ENCODE measurements at regions not wholly inside any gene's neighbourhood (a gene's known extent, or its start where the extent isn't known, plus 50 kb on each side); places are given as distances from the start of the nearest gene placed in this dataset.
A peak's percentile ranks its signal among the peaks of the same experiment; 100 is the strongest.

DNA sequence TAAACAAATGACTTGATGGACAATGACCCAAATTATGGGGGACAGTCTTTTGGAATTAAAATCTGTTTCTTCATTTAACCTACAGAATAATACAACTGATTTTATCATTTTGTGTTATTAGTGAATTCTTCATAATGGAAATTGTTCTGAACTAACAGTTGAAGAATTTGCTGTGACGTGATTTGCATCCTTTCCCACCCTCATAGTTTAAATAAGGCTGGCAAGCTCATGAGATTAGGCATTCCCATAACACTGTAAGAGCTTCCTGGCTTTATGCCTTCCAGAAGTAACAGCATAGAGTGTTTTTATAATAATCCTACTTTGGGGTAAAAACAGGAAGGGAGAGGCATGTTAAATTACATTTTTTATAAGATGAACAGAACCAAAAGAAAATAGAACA, 95.7 kb downstream of the ATP6V1G3 start:
- DNase-seq (ENCODE audit: low read depth in 2 of 2): peak; percentile 92 to 95
- TF ChIP-seq, protein P1, sequence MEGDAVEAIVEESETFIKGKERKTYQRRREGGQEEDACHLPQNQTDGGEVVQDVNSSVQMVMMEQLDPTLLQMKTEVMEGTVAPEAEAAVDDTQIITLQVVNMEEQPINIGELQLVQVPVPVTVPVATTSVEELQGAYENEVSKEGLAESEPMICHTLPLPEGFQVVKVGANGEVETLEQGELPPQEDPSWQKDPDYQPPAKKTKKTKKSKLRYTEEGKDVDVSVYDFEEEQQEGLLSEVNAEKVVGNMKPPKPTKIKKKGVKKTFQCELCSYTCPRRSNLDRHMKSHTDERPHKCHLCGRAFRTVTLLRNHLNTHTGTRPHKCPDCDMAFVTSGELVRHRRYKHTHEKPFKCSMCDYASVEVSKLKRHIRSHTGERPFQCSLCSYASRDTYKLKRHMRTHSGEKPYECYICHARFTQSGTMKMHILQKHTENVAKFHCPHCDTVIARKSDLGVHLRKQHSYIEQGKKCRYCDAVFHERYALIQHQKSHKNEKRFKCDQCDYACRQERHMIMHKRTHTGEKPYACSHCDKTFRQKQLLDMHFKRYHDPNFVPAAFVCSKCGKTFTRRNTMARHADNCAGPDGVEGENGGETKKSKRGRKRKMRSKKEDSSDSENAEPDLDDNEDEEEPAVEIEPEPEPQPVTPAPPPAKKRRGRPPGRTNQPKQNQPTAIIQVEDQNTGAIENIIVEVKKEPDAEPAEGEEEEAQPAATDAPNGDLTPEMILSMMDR (IDR thresholded peaks at IDR 0.05; ENCODE audit: low read depth, low read length): no peak

DNA sequence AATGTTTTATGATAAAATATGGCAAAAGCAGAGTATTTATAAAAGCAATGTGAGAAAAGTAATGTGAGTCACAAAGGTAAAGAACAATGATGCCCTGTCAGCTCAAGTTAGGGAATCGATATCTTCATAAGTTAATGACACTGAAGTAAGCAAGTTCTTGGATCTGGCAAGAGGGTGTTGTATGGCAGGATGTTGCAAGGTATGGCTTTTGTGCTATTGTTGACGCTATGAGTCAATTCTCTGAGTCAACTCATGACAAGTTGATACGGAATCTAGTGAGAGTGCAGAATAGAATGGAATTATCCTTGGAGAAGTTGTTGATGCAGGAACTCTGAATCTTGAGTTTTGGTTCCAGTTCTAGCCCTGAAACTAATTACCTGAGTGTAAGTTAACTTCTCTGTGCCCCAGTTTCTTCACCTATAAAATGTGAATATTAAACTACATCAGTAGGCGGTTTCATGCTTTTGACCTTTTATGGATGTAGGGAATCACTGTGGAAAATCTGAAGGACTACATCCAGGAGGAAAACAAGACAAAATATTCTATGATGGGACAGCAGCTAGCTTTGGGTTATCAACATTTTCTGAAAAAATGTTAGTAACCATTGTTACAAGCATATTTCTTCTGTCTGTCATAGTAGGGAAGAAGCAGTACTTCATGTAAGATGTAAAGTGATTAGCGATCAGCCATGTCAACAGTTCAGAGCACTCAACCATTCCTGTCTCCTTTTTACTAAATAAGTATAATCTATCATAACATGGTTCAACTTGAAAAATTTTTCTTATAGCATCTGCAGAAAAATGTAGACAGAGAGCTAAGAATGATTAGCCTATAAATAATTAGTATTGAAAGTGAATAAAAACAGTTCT, 96.9 kb downstream of the ATP6V1G3 start:
- DNase-seq (ENCODE audit: low read depth in 2 of 2): peak; percentile 91 to 98

More for the DNA sequence above, 95.7 kb downstream of the ATP6V1G3 start:
- H3K4me3 ChIP-seq (replicated peaks in 1 of 2; ENCODE audit: low read depth in 2 of 2, low read length in 2 of 2): no peak overlapping the region

GRCh38 chr1:198440842-198441241, 99.6 kb downstream of the ATP6V1G3 start:
- H3K4me3 ChIP-seq (replicated peaks in 1 of 2; ENCODE audit: low read depth in 2 of 2, low read length in 2 of 2): no peak overlapping the region
- TF ChIP-seq, protein P1 (IDR thresholded peaks at IDR 0.05; ENCODE audit: low read depth, low read length): no peak
- DNase-seq (ENCODE audit: low read depth in 2 of 2): no peak

More for the DNA sequence above, 96.9 kb downstream of the ATP6V1G3 start:
- H3K4me3 ChIP-seq (replicated peaks in 1 of 2; ENCODE audit: low read depth in 2 of 2, low read length in 2 of 2): no peak overlapping the region
- TF ChIP-seq, protein P1 (IDR thresholded peaks at IDR 0.05; ENCODE audit: low read depth, low read length): no peak

- TF ChIP-seq, protein P1 (IDR thresholded peaks at IDR 0.05; ENCODE audit: low read depth, low read length): no peak
- no peak overlapping the region for H3K4me3 ChIP-seq (replicated peaks in 1 of 2; ENCODE audit: low read depth in 2 of 2, low read length in 2 of 2)
- DNase-seq (ENCODE audit: low read depth in 2 of 2): peak; percentile 39 to 54
Measured at GRCh38 chr1:198437332-198437731, 103.1 kb downstream of the ATP6V1G3 start.

- DNase-seq (ENCODE audit: low read depth in 2 of 2): peak in 1 of 2 donors; percentile 33
- H3K4me3 ChIP-seq (replicated peaks in 1 of 2; ENCODE audit: low read depth in 2 of 2, low read length in 2 of 2): no peak overlapping the region
- TF ChIP-seq, protein P1 (IDR thresholded peaks at IDR 0.05; ENCODE audit: low read depth, low read length): no peak
Measured at GRCh38 chr1:198436276-198436675, 104.2 kb downstream of the ATP6V1G3 start.

- peak; percentile 18 to 42 for DNase-seq (ENCODE audit: low read depth in 2 of 2)
- H3K4me3 ChIP-seq (replicated peaks in 1 of 2; ENCODE audit: low read depth in 2 of 2, low read length in 2 of 2): no peak overlapping the region
Measured at GRCh38 chr1:198435056-198435455, 105.4 kb downstream of the ATP6V1G3 start.

More at GRCh38 chr1:198435056-198435455, 105.4 kb downstream of the ATP6V1G3 start:
- TF ChIP-seq, protein P1 (IDR thresholded peaks at IDR 0.05; ENCODE audit: low read depth, low read length): no peak
